B cell (primary cell): ENCODE measurements at regions not wholly inside any gene's neighbourhood (a gene's known extent, or its start where the extent isn't known, plus 50 kb on each side); places are given as distances from the start of the nearest gene placed in this dataset.

Experiments
- ATAC-seq: fragments of 200-7000 bp; cut with Tn5 transposase; one replicate; pipeline ENCODE4 v1.10.0; 2021; ENCODE audit warnings: low read depth, mild to moderate bottlenecking, moderate number of reproducible peaks, moderate library complexity
- CTCF ChIA-PET: fragments of 350-600 bp; sonication (Branson Sonifier 250); formaldehyde crosslinking; loops from one replicate; lab custom pipeline; 2021; ENCODE audit warnings: antibody characterized with exemption, inconsistent platforms; lab: Charles Lee
- POLR2A ChIA-PET: fragments of 350-600 bp; sonication (Branson Sonifier 250); formaldehyde crosslinking; loops from one replicate; lab custom pipeline; 2021; ENCODE audit warnings: antibody characterized with exemption; lab: Charles Lee
- DNase-seq: peaks from one replicate; pipeline ENCODE4 v3.0.0; 2013
- H2AFZ ChIP-seq: 2 replicates; pipeline ENCODE4 v1.6.1; 2012; ENCODE audit warnings: mild to moderate bottlenecking, low read depth, low read length; ENCODE audit not compliant: insufficient read depth, poor library complexity, severe bottlenecking
- H3K27ac ChIP-seq, 2 donors: 1 replicate in 1 of 2; 2 replicates in 1 of 2; pipeline ENCODE4 v1.5.1; 2012 to 2013; ENCODE audit warnings: low read length in 2 of 2, mild to moderate bottlenecking in 2 of 2, moderate library complexity in 1 of 2
- H3K27me3 ChIP-seq, 4 experiments: fragments of 200-600 bp in 1 of 4; sonication (generic) in 1 of 4; replicated peaks in 1 of 4; 1 replicate in 2 of 4; 2 replicates in 2 of 4; pipeline versions ENCODE4 v1.6.1 to v1.7.0; 2013 to 2016; ENCODE audit warnings: low read length in 3 of 4, mild to moderate bottlenecking in 2 of 4, mixed read lengths in 1 of 4, moderate library complexity in 1 of 4; ENCODE audit not compliant: insufficient read depth in 4 of 4, control insufficient read depth in 3 of 4; ENCODE audit errors: control extremely low read depth in 1 of 4
- H3K36me3 ChIP-seq, 2 experiments: replicated peaks in 1 of 2; 1 replicate in 1 of 2; 2 replicates in 1 of 2; pipeline versions ENCODE4 v1.6.1 to v1.7.1; 2013; ENCODE audit warnings: low read length in 1 of 2; ENCODE audit not compliant: insufficient read depth in 2 of 2, control insufficient read depth in 1 of 2; ENCODE audit errors: control extremely low read depth in 1 of 2, extremely low read depth in 1 of 2
- H3K4me1 ChIP-seq, 2 donors: fragments of 200-600 bp in 1 of 2; sonication (generic) in 1 of 2; 1 replicate in 1 of 2; 2 replicates in 1 of 2; pipeline versions ENCODE4 v1.5.1 to v1.6.1; 2013 to 2017; ENCODE audit warnings: low read length in 2 of 2; ENCODE audit not compliant: control insufficient read depth in 2 of 2, insufficient read depth in 2 of 2
- H3K4me2 ChIP-seq: replicated peaks from 2 replicates; pipeline ENCODE3; 2012; ENCODE audit warnings: mild to moderate bottlenecking, low read depth, low read length; ENCODE audit not compliant: poor library complexity, severe bottlenecking
- H3K4me3 ChIP-seq, 5 experiments: fragments of 200-600 bp in 1 of 5; sonication (generic) in 1 of 5; 1 replicate in 3 of 5; 2 replicates in 2 of 5; pipeline versions ENCODE4 v1.5.1 to v1.7.0; 2011 to 2016; ENCODE audit warnings: low read length in 4 of 5, mild to moderate bottlenecking in 4 of 5, low read depth in 2 of 5, control low read depth in 1 of 5, moderate library complexity in 1 of 5; ENCODE audit not compliant: insufficient read depth in 1 of 5; ENCODE audit errors: control extremely low read depth in 1 of 5, extremely low read depth in 1 of 5
- H3K79me2 ChIP-seq: fragments of 200-600 bp; sonication (generic); one replicate; pipeline ENCODE4 v1.6.0; 2016; ENCODE audit warnings: low read length; ENCODE audit not compliant: control insufficient read depth, insufficient read depth
- H3K9ac ChIP-seq: fragments of 200-600 bp; sonication (generic); 2 replicates; pipeline ENCODE4 v1.6.1; 2017; ENCODE audit warnings: mild to moderate bottlenecking, low read length, moderate library complexity
- H3K9me3 ChIP-seq, 3 donors: one replicate each; pipeline versions ENCODE4 v1.6.1 to v1.7.1; 2013; ENCODE audit warnings: low read length in 2 of 3; ENCODE audit not compliant: control insufficient read depth in 2 of 3, insufficient read depth in 1 of 3; ENCODE audit errors: control extremely low read depth in 1 of 3
- H4K20me1 ChIP-seq: 2 replicates; pipeline ENCODE4 v1.6.0; 2012; ENCODE audit warnings: mild to moderate bottlenecking, low read length; ENCODE audit not compliant: insufficient read depth, control insufficient read depth, poor library complexity, severe bottlenecking
- H3K27ac Mint-ChIP-seq: one replicate; pipeline ENCODE4 v1.8.0; 2021; ENCODE audit warnings: mixed read lengths
- H3K27me3 Mint-ChIP-seq: one replicate; pipeline ENCODE4 v1.8.0; 2021; ENCODE audit warnings: mixed read lengths
- H3K4me1 Mint-ChIP-seq: one replicate; pipeline ENCODE4 v1.8.0; 2021; ENCODE audit warnings: mixed read lengths
- H3K4me3 Mint-ChIP-seq: one replicate; pipeline ENCODE4 v1.8.0; 2021; ENCODE audit warnings: mixed read lengths
- H3K9me3 Mint-ChIP-seq: one replicate; pipeline ENCODE4 v1.8.0; 2022; ENCODE audit warnings: mixed read lengths; ENCODE audit not compliant: insufficient read depth
- CTCF ChIP-seq: fragments of 200-600 bp; IDR thresholded peaks from one replicate; pipeline ENCODE4 v1.8.0; 2022; ENCODE audit warnings: antibody characterized with exemption, mild to moderate bottlenecking
- EZH2 ChIP-seq: IDR thresholded peaks from 2 replicates; pipeline ENCODE4 v1.6.1; 2012; ENCODE audit warnings: borderline replicate concordance, low read depth, mild to moderate bottlenecking, moderate library complexity, low read length; ENCODE audit not compliant: insufficient read depth, poor library complexity, severe bottlenecking
- WGBS: methylation state at CpG from one replicate; pipeline ENCODE4 v1.1.5; 2013; ENCODE audit warnings: missing lambda C conversion rate; ENCODE audit not compliant: insufficient coverage; 5-methylcytosine and 5-hydroxymethylcytosine counted together
- intact Hi-C: fragments of 100-400 bp; cut with micrococcal nuclease; formaldehyde crosslinking; loops from one replicate; pipeline ENCODE4 v1.10.0; 2022

- H3K79me2 ChIP-seq, result no peaks in the 10 kb centered on the region
- CTCF ChIA-PET, result interaction anchor here (1.6 kb wide), 1 partner anchor 339 kb away, joined by 4 read pairs; no protein-coding TSS in a partner anchor
- POLR2A ChIA-PET, result no interaction called here
Measured at GRCh38 chr12:46682148-46682547, 143.6 kb downstream of the SLC38A4 start.

GRCh38 chr12:46680506-46680905, 145.3 kb downstream of the SLC38A4 start:
- no peaks in the 10 kb centered on the region for H3K4me1 ChIP-seq
- no peaks in the 10 kb centered on the region for H4K20me1 ChIP-seq
- WGBS, result no CpG with 5 or more reads among the region's 1 CpG
- Mint-ChIP-seq H3K9me3 (peaks cover 7% of the 10 kb centered on the region), H3K4me1 (no peaks in the 10 kb centered on the region), H3K27ac (no peak overlapping the region), H3K27me3 (no peaks in the 10 kb centered on the region), H3K4me3 (no peak overlapping the region)
- no peak for TF ChIP-seq EZH2
- TF ChIP-seq CTCF, result no peak
- H3K9me3 ChIP-seq, result peaks cover 0 to 10% (median 6%) of the 10 kb centered on the region in 3 donors
- intact Hi-C loops, result no loop called here
- no peak overlapping the region for H3K27ac ChIP-seq
- DNase-seq, result no peak
- H3K79me2 ChIP-seq, result no peaks in the 10 kb centered on the region
- H3K4me3 ChIP-seq, result no peak overlapping the region
- H2AFZ ChIP-seq, result no peak overlapping the region
- ChIA-PET CTCF (no interaction called here), POLR2A (no interaction called here)
- ATAC-seq, result no peak
- no peak overlapping the region for H3K9ac ChIP-seq
- no peaks in the 10 kb centered on the region for H3K36me3 ChIP-seq
- H3K27me3 ChIP-seq, result no peaks in the 10 kb centered on the region
- no peak overlapping the region for H3K4me2 ChIP-seq

More at GRCh38 chr12:46682148-46682547, 143.6 kb downstream of the SLC38A4 start:
- H3K27me3 ChIP-seq, result no peaks in the 10 kb centered on the region
- no peak overlapping the region for H3K27ac Mint-ChIP-seq
- no peaks in the 10 kb centered on the region for H3K4me1 ChIP-seq
- ATAC-seq (no peak), DNase-seq (no peak)
- no peaks in the 10 kb centered on the region for H3K27me3 Mint-ChIP-seq
- H3K9me3 ChIP-seq, result peaks cover 0 to 10% (median 6%) of the 10 kb centered on the region in 3 donors
- no peaks in the 10 kb centered on the region for H3K4me1 Mint-ChIP-seq
- no peak overlapping the region for H2AFZ ChIP-seq
- H3K36me3 ChIP-seq, result no peaks in the 10 kb centered on the region
- no peaks in the 10 kb centered on the region for H4K20me1 ChIP-seq
- intact Hi-C loops, result no loop called here
- no peak overlapping the region for H3K9ac ChIP-seq
- 86% methylated on average over 1 of the region's 1 CpG for WGBS
- H3K27ac ChIP-seq, result no peak overlapping the region
- peaks cover 7% of the 10 kb centered on the region for H3K9me3 Mint-ChIP-seq
- no peak overlapping the region for H3K4me3 Mint-ChIP-seq
- H3K4me3 ChIP-seq, result no peak overlapping the region
- TF ChIP-seq CTCF (no peak), EZH2 (no peak)
- H3K4me2 ChIP-seq, result no peak overlapping the region
